ENCODE measurements at regions not wholly inside any gene's neighbourhood (a gene's known extent, or its start where the extent isn't known, plus 50 kb on each side); places are given as distances from the start of the nearest gene placed in this dataset.

DNA sequence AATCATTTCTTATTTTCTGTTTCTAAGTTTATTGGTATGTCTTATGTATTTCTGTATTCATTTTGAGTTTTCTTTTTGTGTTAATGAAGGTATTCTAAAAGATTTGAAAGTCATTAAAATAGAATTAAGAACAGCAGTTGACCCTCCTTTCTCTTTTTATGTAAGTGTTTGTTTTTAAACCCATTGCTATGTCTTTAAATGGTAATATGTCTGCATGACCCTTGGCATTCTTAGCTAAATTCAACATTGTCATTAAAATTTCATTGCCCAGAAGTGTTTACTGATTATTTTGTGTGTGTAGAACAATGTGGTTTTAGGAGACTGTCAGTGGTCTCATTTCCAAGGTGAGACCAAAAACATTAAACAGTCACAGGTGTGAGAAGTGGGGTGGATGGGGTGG is 197.8 kb downstream of the PCDH7 start:
- H3K4me1 ChIP-seq (ENCODE audit: insufficient read depth, low read length), result no peaks in the 10 kb centered on the region

DNA sequence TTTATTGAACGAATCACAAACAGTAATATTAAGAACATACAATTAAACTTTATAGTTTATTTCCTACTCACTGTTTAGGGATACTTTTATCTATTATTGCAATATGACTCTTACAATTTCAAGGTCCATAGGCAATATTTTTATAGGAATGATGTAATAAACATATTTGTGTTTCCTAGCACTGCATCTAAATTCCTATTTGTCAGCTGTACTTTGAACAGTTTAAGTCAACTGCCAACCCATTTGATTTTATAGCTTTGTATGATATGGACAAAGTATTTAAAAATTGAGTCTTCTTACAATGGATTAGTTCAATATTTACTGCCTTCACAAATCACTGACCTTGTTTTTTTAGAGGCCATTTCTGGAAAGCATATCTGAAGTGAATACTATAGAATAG is 199.3 kb downstream of the PCDH7 start:
- H3K9me3 ChIP-seq (ENCODE audit: low read length), result no peaks in the 10 kb centered on the region
- H3K27me3 ChIP-seq (ENCODE audit: control insufficient read depth in 1 of 2, insufficient read depth in 2 of 2, low read length in 2 of 2), result no peaks in the 10 kb centered on the region
- H3K4me1 ChIP-seq (ENCODE audit: insufficient read depth, low read length), result no peaks in the 10 kb centered on the region
- no peak overlapping the region for H3K9ac ChIP-seq (ENCODE audit: low read length)
- no peak overlapping the region for H3K27ac ChIP-seq (ENCODE audit: low read depth, low read length)
- no peak overlapping the region for H3K4me3 ChIP-seq (ENCODE audit: low read depth in 1 of 2, low read length in 2 of 2)
- H3K36me3 ChIP-seq (ENCODE audit: insufficient read depth, low read length), result peaks cover 12% of the 10 kb centered on the region

More for the DNA sequence above, 197.8 kb downstream of the PCDH7 start:
- Histone ChIP-seq H3K4me3 (ENCODE audit: low read depth in 1 of 2, low read length in 2 of 2) (no peak overlapping the region), H3K9ac (ENCODE audit: low read length) (no peak overlapping the region), H3K27ac (ENCODE audit: low read depth, low read length) (no peak overlapping the region), H3K36me3 (ENCODE audit: insufficient read depth, low read length) (peaks cover 12% of the 10 kb centered on the region), H3K27me3 (ENCODE audit: control insufficient read depth in 1 of 2, insufficient read depth in 2 of 2, low read length in 2 of 2) (no peaks in the 10 kb centered on the region), H3K9me3 (ENCODE audit: low read length) (no peaks in the 10 kb centered on the region)

DNA sequence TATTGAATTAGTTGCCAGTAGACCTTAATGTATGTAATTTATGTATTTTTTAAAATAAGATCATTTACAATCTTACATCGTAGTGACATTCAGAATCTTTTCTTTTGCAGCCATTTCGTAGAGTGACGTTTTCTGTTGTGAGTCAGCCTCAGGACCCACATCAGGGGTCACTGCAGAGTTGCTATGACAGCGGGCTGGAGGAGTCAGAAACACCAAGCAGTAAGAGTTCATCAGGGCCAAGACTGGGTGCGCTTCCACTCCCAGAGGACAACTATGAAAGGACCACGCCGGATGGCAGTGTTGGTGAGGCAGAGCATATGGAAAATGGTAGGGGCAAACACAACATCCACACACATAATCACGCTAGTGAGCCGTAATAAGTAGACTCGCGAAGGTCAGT is 199.9 kb downstream of the PCDH7 start:
- no peaks in the 10 kb centered on the region for H3K27me3 ChIP-seq (ENCODE audit: control insufficient read depth in 1 of 2, insufficient read depth in 2 of 2, low read length in 2 of 2)
- no peak overlapping the region for H3K4me3 ChIP-seq (ENCODE audit: low read depth in 1 of 2, low read length in 2 of 2)
- H3K27ac ChIP-seq (ENCODE audit: low read depth, low read length), result no peak overlapping the region
- no peaks in the 10 kb centered on the region for H3K9me3 ChIP-seq (ENCODE audit: low read length)
- no peak overlapping the region for H3K9ac ChIP-seq (ENCODE audit: low read length)
- peaks cover 12% of the 10 kb centered on the region for H3K36me3 ChIP-seq (ENCODE audit: insufficient read depth, low read length)
- no peaks in the 10 kb centered on the region for H3K4me1 ChIP-seq (ENCODE audit: insufficient read depth, low read length)

DNA sequence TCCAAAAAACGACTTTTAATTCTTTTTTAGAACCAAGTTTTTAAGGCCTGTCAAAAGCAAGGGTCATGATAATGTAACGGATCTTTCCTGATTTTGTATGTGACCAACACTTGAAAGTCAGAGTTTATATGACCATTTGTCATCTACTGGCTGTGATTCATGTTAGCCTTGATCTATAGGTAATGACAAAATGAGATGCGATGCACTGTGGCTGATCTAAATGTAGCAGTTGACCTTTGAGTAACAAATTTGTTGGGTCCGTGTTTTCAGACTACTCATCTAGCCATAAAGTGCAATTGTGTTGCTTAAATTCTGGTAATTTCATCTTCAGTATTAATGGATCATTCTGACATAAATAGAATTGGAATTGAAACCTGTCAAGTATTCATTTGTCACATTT is 202.5 kb downstream of the PCDH7 start:
- H3K4me3 ChIP-seq (ENCODE audit: low read depth in 1 of 2, low read length in 2 of 2), result no peak overlapping the region
- no peak overlapping the region for H3K27ac ChIP-seq (ENCODE audit: low read depth, low read length)
- H3K27me3 ChIP-seq (ENCODE audit: control insufficient read depth in 1 of 2, insufficient read depth in 2 of 2, low read length in 2 of 2), result no peaks in the 10 kb centered on the region
- H3K9me3 ChIP-seq (ENCODE audit: low read length), result no peaks in the 10 kb centered on the region
- H3K4me1 ChIP-seq (ENCODE audit: insufficient read depth, low read length), result no peaks in the 10 kb centered on the region
- no peak overlapping the region for H3K9ac ChIP-seq (ENCODE audit: low read length)
- H3K36me3 ChIP-seq (ENCODE audit: insufficient read depth, low read length), result peaks cover 12% of the 10 kb centered on the region

DNA sequence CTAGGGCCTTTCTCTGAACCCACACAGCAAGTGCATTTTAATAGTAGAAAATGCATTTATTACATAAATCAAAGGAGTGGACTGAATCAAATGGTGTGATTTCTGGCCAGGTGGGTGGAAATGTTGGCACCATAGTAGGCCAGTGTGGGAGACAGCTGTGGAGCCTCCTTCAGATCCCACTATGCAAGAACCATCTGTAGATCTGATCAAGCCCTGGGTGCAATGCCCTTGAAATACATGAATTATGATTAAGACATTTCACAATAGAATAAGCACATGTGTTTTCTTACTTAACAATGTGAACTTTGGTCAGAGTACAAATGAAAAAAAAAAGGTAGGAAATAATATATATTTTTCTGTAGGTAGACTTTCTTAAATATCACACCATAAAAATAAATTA is 204.3 kb downstream of the PCDH7 start:
- no peak overlapping the region for H3K27ac ChIP-seq (ENCODE audit: low read depth, low read length)
- H3K36me3 ChIP-seq (ENCODE audit: insufficient read depth, low read length), result peaks cover 12% of the 10 kb centered on the region
- H3K27me3 ChIP-seq (ENCODE audit: control insufficient read depth in 1 of 2, insufficient read depth in 2 of 2, low read length in 2 of 2), result no peaks in the 10 kb centered on the region
- no peak overlapping the region for H3K4me3 ChIP-seq (ENCODE audit: low read depth in 1 of 2, low read length in 2 of 2)
- no peaks in the 10 kb centered on the region for H3K4me1 ChIP-seq (ENCODE audit: insufficient read depth, low read length)
- H3K9me3 ChIP-seq (ENCODE audit: low read length), result no peaks in the 10 kb centered on the region
- no peak overlapping the region for H3K9ac ChIP-seq (ENCODE audit: low read length)

DNA sequence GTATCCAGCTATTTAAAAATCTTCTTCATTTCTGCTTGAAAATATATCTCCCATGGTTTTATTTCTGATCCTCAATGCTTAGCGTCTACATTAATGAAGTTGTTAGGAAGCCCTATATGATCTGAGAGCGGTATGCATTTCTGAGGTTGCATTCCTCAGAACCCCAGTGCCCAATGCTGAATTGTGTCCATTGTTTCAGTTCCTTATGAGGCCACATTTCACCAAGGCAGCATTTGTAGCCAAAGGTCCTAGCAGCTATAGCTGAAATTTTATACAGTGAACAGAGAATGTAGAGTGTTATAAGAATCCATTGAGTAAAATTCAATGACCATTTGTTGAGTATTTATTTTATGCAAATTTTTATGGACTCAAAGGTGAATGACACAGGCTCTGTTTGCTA is 209.5 kb downstream of the PCDH7 start:
- Histone ChIP-seq H3K9ac (ENCODE audit: low read length) (no peak overlapping the region), H3K27me3 (ENCODE audit: control insufficient read depth in 1 of 2, insufficient read depth in 2 of 2, low read length in 2 of 2) (no peaks in the 10 kb centered on the region), H3K27ac (ENCODE audit: low read depth, low read length) (no peak overlapping the region), H3K4me1 (ENCODE audit: insufficient read depth, low read length) (no peaks in the 10 kb centered on the region), H3K36me3 (ENCODE audit: insufficient read depth, low read length) (no peaks in the 10 kb centered on the region), H3K9me3 (ENCODE audit: low read length) (no peaks in the 10 kb centered on the region), H3K4me3 (ENCODE audit: low read depth in 1 of 2, low read length in 2 of 2) (no peak overlapping the region)

DNA sequence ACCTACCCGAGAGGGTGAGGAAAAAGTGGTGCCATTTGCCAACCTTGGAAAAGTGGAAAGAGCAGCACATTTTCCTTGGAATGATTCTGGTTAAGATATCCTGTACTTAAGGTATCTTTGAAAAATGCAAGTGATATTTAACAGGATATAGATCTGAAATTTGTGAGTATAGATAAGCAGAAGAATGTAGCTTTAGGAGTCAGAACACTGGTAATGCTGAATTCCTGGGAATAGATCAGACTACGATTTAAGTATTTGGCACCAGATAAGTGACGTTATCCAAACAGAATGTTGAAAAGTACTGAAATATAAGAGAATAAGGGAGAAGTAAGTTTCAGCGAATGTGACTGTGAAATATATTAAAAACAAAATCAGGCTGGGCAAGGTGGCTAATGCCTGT is 210.1 kb downstream of the PCDH7 start:
- Histone ChIP-seq H3K9ac (ENCODE audit: low read length) (no peak overlapping the region), H3K36me3 (ENCODE audit: insufficient read depth, low read length) (no peaks in the 10 kb centered on the region), H3K27me3 (ENCODE audit: control insufficient read depth in 1 of 2, insufficient read depth in 2 of 2, low read length in 2 of 2) (no peaks in the 10 kb centered on the region), H3K4me1 (ENCODE audit: insufficient read depth, low read length) (no peaks in the 10 kb centered on the region), H3K4me3 (ENCODE audit: low read depth in 1 of 2, low read length in 2 of 2) (no peak overlapping the region), H3K27ac (ENCODE audit: low read depth, low read length) (no peak overlapping the region), H3K9me3 (ENCODE audit: low read length) (no peaks in the 10 kb centered on the region)

DNA sequence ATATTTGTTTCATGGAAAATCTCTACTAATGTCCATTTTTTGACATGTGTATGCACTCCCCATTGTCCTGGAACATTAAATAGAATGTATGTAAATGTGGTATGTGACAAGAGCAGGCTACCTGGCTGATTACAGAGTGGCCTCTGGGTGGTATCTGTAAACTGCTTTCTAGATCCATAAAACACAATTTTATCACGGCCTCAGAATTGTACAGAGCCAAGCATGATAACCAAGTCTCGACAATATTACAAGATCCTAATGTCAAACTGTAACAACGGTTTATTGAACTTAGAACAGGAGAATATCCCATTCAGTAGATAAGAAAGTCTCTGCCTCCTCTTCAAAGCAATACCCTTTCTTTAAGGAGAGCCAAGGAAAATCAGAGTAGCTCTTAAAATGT is 212.4 kb downstream of the PCDH7 start:
- no peaks in the 10 kb centered on the region for H3K4me1 ChIP-seq (ENCODE audit: insufficient read depth, low read length)
- H3K4me3 ChIP-seq (ENCODE audit: low read depth in 1 of 2, low read length in 2 of 2), result no peak overlapping the region
- H3K27ac ChIP-seq (ENCODE audit: low read depth, low read length), result no peak overlapping the region
- H3K9me3 ChIP-seq (ENCODE audit: low read length), result no peaks in the 10 kb centered on the region
- H3K27me3 ChIP-seq (ENCODE audit: control insufficient read depth in 1 of 2, insufficient read depth in 2 of 2, low read length in 2 of 2), result no peaks in the 10 kb centered on the region
- H3K9ac ChIP-seq (ENCODE audit: low read length), result no peak overlapping the region
- H3K36me3 ChIP-seq (ENCODE audit: insufficient read depth, low read length), result no peaks in the 10 kb centered on the region

DNA sequence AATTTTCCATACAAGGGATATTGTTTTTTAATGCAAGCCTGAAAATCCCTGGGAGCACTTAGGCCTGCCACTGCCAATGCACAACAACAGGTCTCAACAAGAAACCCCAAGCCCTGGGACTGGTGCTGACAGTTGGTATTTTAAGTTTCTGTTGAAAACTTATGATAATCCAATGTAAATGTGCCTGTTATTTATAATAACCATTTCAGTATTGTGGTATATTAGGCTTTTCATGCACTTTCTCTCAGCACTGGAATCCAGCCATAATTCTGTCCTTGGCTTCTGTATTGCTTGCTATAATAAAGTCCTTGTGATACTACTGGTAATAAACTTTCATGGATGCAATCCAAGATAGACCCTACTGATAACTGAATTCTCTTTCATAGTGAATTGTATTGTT is 218.9 kb downstream of the PCDH7 start:
- Histone ChIP-seq H3K36me3 (ENCODE audit: insufficient read depth, low read length) (no peaks in the 10 kb centered on the region), H3K9me3 (ENCODE audit: low read length) (no peaks in the 10 kb centered on the region), H3K4me3 (ENCODE audit: low read depth in 1 of 2, low read length in 2 of 2) (no peak overlapping the region), H3K27ac (ENCODE audit: low read depth, low read length) (no peak overlapping the region), H3K4me1 (ENCODE audit: insufficient read depth, low read length) (peaks cover 7% of the 10 kb centered on the region), H3K27me3 (ENCODE audit: control insufficient read depth in 1 of 2, insufficient read depth in 2 of 2, low read length in 2 of 2) (no peaks in the 10 kb centered on the region), H3K9ac (ENCODE audit: low read length) (no peak overlapping the region)

DNA sequence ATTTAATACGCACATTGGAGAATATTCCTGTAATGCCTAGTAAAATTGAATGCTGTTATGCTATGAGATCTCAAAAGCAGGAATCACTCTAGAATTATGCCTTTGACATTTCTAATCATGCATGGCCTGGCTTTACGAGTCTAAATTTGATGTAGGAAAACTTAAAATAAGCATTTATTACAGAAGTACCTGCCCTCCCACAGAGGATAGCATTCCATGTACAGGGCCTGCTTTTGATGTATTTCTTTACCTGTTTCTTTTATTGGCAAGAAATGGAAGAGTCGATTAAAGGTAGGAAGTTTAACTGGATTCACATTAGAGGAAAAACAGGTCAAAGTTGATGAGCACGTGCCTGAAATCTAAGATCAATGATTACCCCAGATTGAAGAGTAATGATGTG is 219.5 kb downstream of the PCDH7 start:
- Histone ChIP-seq H3K27me3 (ENCODE audit: control insufficient read depth in 1 of 2, insufficient read depth in 2 of 2, low read length in 2 of 2) (no peaks in the 10 kb centered on the region), H3K9me3 (ENCODE audit: low read length) (no peaks in the 10 kb centered on the region), H3K9ac (ENCODE audit: low read length) (no peak overlapping the region), H3K4me1 (ENCODE audit: insufficient read depth, low read length) (peaks cover 7% of the 10 kb centered on the region), H3K4me3 (ENCODE audit: low read depth in 1 of 2, low read length in 2 of 2) (no peak overlapping the region), H3K27ac (ENCODE audit: low read depth, low read length) (no peak overlapping the region), H3K36me3 (ENCODE audit: insufficient read depth, low read length) (no peaks in the 10 kb centered on the region)

DNA sequence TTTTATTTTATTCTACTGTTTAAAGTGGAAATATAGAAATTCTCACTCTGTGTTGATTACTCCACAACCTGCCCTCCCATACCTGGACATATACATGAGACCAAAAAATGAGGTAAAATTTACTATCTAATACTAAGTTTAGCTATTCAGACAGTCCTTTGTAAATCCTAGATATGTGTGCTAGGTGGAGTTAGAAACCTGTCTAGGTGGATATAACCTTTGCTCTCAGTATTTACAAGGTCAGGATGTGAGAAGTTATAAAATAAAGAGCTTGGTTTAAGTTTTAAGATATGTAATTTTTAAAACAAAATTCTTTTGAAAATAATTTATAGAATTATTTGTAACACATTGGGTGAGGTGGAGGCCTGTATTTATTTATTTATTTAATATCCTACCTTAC is 221.5 kb downstream of the PCDH7 start:
- no peak overlapping the region for H3K27ac ChIP-seq (ENCODE audit: low read depth, low read length)
- H3K9me3 ChIP-seq (ENCODE audit: low read length), result no peaks in the 10 kb centered on the region
- H3K4me1 ChIP-seq (ENCODE audit: insufficient read depth, low read length), result peaks cover 7% of the 10 kb centered on the region
- H3K36me3 ChIP-seq (ENCODE audit: insufficient read depth, low read length), result no peaks in the 10 kb centered on the region
- H3K4me3 ChIP-seq (ENCODE audit: low read depth in 1 of 2, low read length in 2 of 2), result no peak overlapping the region
- H3K9ac ChIP-seq (ENCODE audit: low read length), result no peak overlapping the region
- H3K27me3 ChIP-seq (ENCODE audit: control insufficient read depth in 1 of 2, insufficient read depth in 2 of 2, low read length in 2 of 2), result no peaks in the 10 kb centered on the region

DNA sequence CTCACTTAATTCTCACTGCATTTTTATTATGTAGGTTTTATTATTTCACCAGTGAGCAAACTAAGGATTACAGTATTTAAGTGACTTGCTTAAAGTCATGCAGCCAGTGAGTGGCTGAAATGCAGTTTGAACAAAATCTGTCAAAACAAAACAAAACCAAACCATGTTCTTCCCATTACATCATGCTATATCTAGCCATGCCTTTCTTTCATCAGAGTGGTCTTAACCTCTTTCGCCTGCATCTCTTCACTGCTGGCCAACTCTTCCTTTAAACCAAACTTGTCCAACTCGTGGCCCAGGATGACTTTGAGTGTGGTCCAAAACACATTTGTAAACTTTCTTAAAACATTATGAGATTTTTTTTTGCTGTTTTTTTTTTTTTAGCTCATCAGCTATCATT is 223.2 kb downstream of the PCDH7 start:
- no peaks in the 10 kb centered on the region for H3K36me3 ChIP-seq (ENCODE audit: insufficient read depth, low read length)
- H3K4me3 ChIP-seq (ENCODE audit: low read depth in 1 of 2, low read length in 2 of 2), result no peak overlapping the region
- H3K9me3 ChIP-seq (ENCODE audit: low read length), result no peaks in the 10 kb centered on the region
- no peak overlapping the region for H3K9ac ChIP-seq (ENCODE audit: low read length)
- H3K27me3 ChIP-seq (ENCODE audit: control insufficient read depth in 1 of 2, insufficient read depth in 2 of 2, low read length in 2 of 2), result no peaks in the 10 kb centered on the region
- H3K27ac ChIP-seq (ENCODE audit: low read depth, low read length), result no peak overlapping the region
- peaks cover 7% of the 10 kb centered on the region for H3K4me1 ChIP-seq (ENCODE audit: insufficient read depth, low read length)
